SK-N-SH (cell line): ENCODE measurements at regions not wholly inside any gene's neighbourhood (a gene's known extent, or its start where the extent isn't known, plus 50 kb on each side); places are given as distances from the start of the nearest gene placed in this dataset.

Experiments used
- CTCF ChIA-PET: fragments of 300-600, 350-600 bp; formaldehyde crosslinking; extraction: SDS; loops from one replicate; lab custom pipeline; 2021; lab: Yijun Ruan, JAX
- POLR2A ChIA-PET: fragments of 350-600 bp; sonication (Branson Sonifier 250); formaldehyde crosslinking; extraction: SDS; loops from one replicate; lab custom pipeline; 2020; ENCODE audit warnings: antibody characterized with exemption, inconsistent platforms; lab: Yijun Ruan, JAX
- DNase-seq: peaks from one replicate; pipeline ENCODE4 v3.0.0; 2012
- H2AFZ ChIP-seq: fragments of 200-600 bp; sonication (generic); 2 replicates; pipeline ENCODE4 v1.8.1; 2016; ENCODE audit warnings: antibody characterized with exemption, mild to moderate bottlenecking, low read depth
- H3F3A ChIP-seq: fragments of 200-600 bp; sonication (generic); replicated peaks from 2 replicates; pipeline ENCODE3; 2016; ENCODE audit warnings: antibody characterized with exemption, mild to moderate bottlenecking; ENCODE audit not compliant: insufficient read depth
- H3K27ac ChIP-seq, 2 experiments: fragments of 200-500 bp in 1 of 2; fragments of 200-600 bp in 1 of 2; sonication (Bioruptor generic) in 1 of 2; sonication (generic), shearing (Covaris generic) in 1 of 2; 2 replicates each; pipeline versions ENCODE4 v1.5.1 to v1.6.1; 2014 to 2016; ENCODE audit warnings: low read depth in 2 of 2, inconsistent platforms in 1 of 2, low read length in 1 of 2, mild to moderate bottlenecking in 1 of 2, mixed read lengths in 1 of 2
- H3K27me3 ChIP-seq: fragments of 200-600 bp; sonication (generic), shearing (Covaris generic); 2 replicates; pipeline ENCODE4 v1.6.1; 2016; ENCODE audit warnings: mixed run types; ENCODE audit not compliant: insufficient read depth
- H3K36me3 ChIP-seq, 2 experiments: fragments of 200-500 bp in 1 of 2; fragments of 200-600 bp in 1 of 2; sonication (Bioruptor generic) in 1 of 2; sonication (generic) in 1 of 2; replicated peaks in 1 of 2; 2 replicates each; pipeline versions ENCODE3 to v1.5.1; 2014 to 2016; ENCODE audit warnings: low read length in 1 of 2, mild to moderate bottlenecking in 1 of 2; ENCODE audit not compliant: insufficient read depth in 2 of 2, control insufficient read depth in 1 of 2
- H3K4me1 ChIP-seq, 2 experiments: fragments of 200-500 bp in 1 of 2; fragments of 200-600 bp in 1 of 2; sonication (Bioruptor generic) in 1 of 2; sonication (generic), shearing (Covaris generic) in 1 of 2; 2 replicates each; pipeline versions ENCODE4 v1.5.1 to v1.6.1; 2014 to 2016; ENCODE audit warnings: low read depth in 1 of 2, low read length in 1 of 2, mixed run types in 1 of 2; ENCODE audit not compliant: insufficient read depth in 2 of 2, control insufficient read depth in 1 of 2
- H3K4me2 ChIP-seq: fragments of 200-600 bp; sonication (generic), shearing (Covaris generic); 2 replicates; pipeline ENCODE4 v1.6.1; 2017; ENCODE audit warnings: mixed run types
- H3K4me3 ChIP-seq, 2 experiments: fragments of 200-500 bp in 1 of 2; fragments of 200-600 bp in 1 of 2; sonication (Bioruptor generic) in 1 of 2; sonication (generic), shearing (Covaris generic) in 1 of 2; 2 replicates each; pipeline versions ENCODE4 v1.5.1 to v1.8.1; 2014 to 2016; ENCODE audit warnings: low read depth in 2 of 2, inconsistent platforms in 1 of 2, low read length in 1 of 2, mild to moderate bottlenecking in 1 of 2, mixed read lengths in 1 of 2, moderate library complexity in 1 of 2
- H3K79me2 ChIP-seq: fragments of 200-600 bp; sonication (generic); 2 replicates; pipeline ENCODE4 v1.8.1; 2017; ENCODE audit warnings: mild to moderate bottlenecking; ENCODE audit not compliant: insufficient read depth
- H3K9ac ChIP-seq: fragments of 200-600 bp; sonication (generic); 2 replicates; pipeline ENCODE4 v1.6.1; 2017; ENCODE audit warnings: mixed run types
- H3K9me2 ChIP-seq: fragments of 200-600 bp; sonication (generic); 2 replicates; pipeline ENCODE4 v1.6.1; 2017; ENCODE audit warnings: mixed run types
- H3K9me3 ChIP-seq: fragments of 200-600 bp; sonication (generic); 2 replicates; pipeline ENCODE4 v1.6.1; 2017; ENCODE audit warnings: mixed run types, mild to moderate bottlenecking, moderate library complexity
- H4K20me1 ChIP-seq: fragments of 200-600 bp; sonication (generic); 2 replicates; pipeline ENCODE4 v1.6.1; 2017; ENCODE audit warnings: mild to moderate bottlenecking, mixed run types; ENCODE audit not compliant: insufficient read depth
- CTCF ChIP-seq: fragments of 200-600 bp; sonication (generic); IDR thresholded peaks from 2 replicates; pipeline ENCODE4 v1.6.1; 2017; ENCODE audit warnings: antibody characterized with exemption, mild to moderate bottlenecking, moderate library complexity
- FOSL2 ChIP-seq: IDR thresholded peaks from 2 replicates; pipeline ENCODE4 v1.4.0; 2012; ENCODE audit warnings: low read depth, mild to moderate bottlenecking, moderate library complexity, borderline replicate concordance
- GABPA ChIP-seq: IDR thresholded peaks from 2 replicates; pipeline ENCODE4 v1.4.0; 2012; ENCODE audit warnings: low read depth, mild to moderate bottlenecking
- GATA2 ChIP-seq: sonication (generic); formaldehyde crosslinking; IDR thresholded peaks from 2 replicates; pipeline ENCODE4 v1.5.0; 2020; ENCODE audit warnings: mild to moderate bottlenecking, missing genetic modification reagents
- JUND ChIP-seq: IDR thresholded peaks from 2 replicates; pipeline ENCODE4 v1.4.0; 2012
- NRF1 ChIP-seq: IDR thresholded peaks from 2 replicates; pipeline ENCODE4 v1.6.1; 2012; ENCODE audit warnings: low read depth, mild to moderate bottlenecking, low read length
- PBX3 ChIP-seq: IDR thresholded peaks from 2 replicates; pipeline ENCODE4; 2012
- RAD21 ChIP-seq: IDR thresholded peaks from 2 replicates; pipeline ENCODE4 v1.6.1; 2012; ENCODE audit warnings: mild to moderate bottlenecking, low read length
- RFX5 ChIP-seq: IDR thresholded peaks from 2 replicates; pipeline ENCODE4 v1.6.1; 2012; ENCODE audit warnings: mild to moderate bottlenecking, improper control_type of control experiment, low read length
- SMC3 ChIP-seq: IDR thresholded peaks from 2 replicates; pipeline ENCODE4 v1.6.1; 2012; ENCODE audit warnings: low read depth, low read length, improper control_type of control experiment
- TCF12 ChIP-seq: IDR thresholded peaks from 2 replicates; pipeline ENCODE4 v1.4.0; 2012
- USF1 ChIP-seq: IDR thresholded peaks from 2 replicates; pipeline ENCODE4 v1.4.0; 2012; ENCODE audit warnings: low read depth, borderline replicate concordance
- USF2 ChIP-seq: fragments of 150-350 bp; IDR thresholded peaks from 2 replicates; pipeline ENCODE4 v1.6.1; 2017; ENCODE audit warnings: antibody characterized with exemption, low read length, low read depth, borderline replicate concordance
- ZBTB33 ChIP-seq: IDR thresholded peaks from 2 replicates; pipeline ENCODE4 v1.4.0; 2012; ENCODE audit warnings: low read depth, borderline replicate concordance
- WGBS: methylation state at CpG from one replicate; pipeline ENCODE4 v1.1.6; 2017; ENCODE audit warnings: low lambda C conversion rate; 5-methylcytosine and 5-hydroxymethylcytosine counted together

GRCh38 chr14:22303589-22304195 lies 285.3 kb downstream of the DAD1 start:
- H3K27ac ChIP-seq = no peak overlapping the region
- H3K36me3 ChIP-seq = no peaks in the 10 kb centered on the region
- H3K27me3 ChIP-seq = peaks cover 11% of the 10 kb centered on the region; the same call in 1 of the 2 replicates
- H3K79me2 ChIP-seq = no peaks in the 10 kb centered on the region
- CTCF ChIA-PET = interaction anchor here (0.6 kb wide), 1 partner anchor 74 kb away, joined by 3 read pairs; no protein-coding TSS in a partner anchor
- no peak overlapping the region for H2AFZ ChIP-seq
- no peak for TF ChIP-seq FOSL2
- TF ChIP-seq ZBTB33 = no peak
- TF ChIP-seq SMC3 = no peak
- TF ChIP-seq GABPA = no peak
- TF ChIP-seq GATA2 (CRISPR knock-in tag) = no peak
- TF ChIP-seq NRF1 = no peak
- TF ChIP-seq RFX5 = no peak
- TF ChIP-seq JUND = no peak
- no peak for TF ChIP-seq PBX3
- TF ChIP-seq TCF12 = no peak
- no peak for TF ChIP-seq USF2
- TF ChIP-seq USF1 = no peak
- TF ChIP-seq CTCF = peak; percentile 59
- TF ChIP-seq RAD21 = peak; percentile 12; the same call in 1 of the 2 replicates
- no peaks in the 10 kb centered on the region for H3F3A ChIP-seq
- H3K4me2 ChIP-seq = no peak overlapping the region
- 6% methylated on average over 5 of the region's 5 CpGs for WGBS
- H3K9me2 ChIP-seq = no peaks in the 10 kb centered on the region
- H4K20me1 ChIP-seq = no peaks in the 10 kb centered on the region
- peak; percentile 4 for DNase-seq
- H3K4me1 ChIP-seq = no peaks in the 10 kb centered on the region
- no peak overlapping the region for H3K9ac ChIP-seq
- H3K9me3 ChIP-seq = no peaks in the 10 kb centered on the region
- H3K4me3 ChIP-seq = no peak overlapping the region
- POLR2A ChIA-PET = no interaction called here
